HG03139 (cell line): ENCODE measurements at regions not wholly inside any gene's neighbourhood (a gene's known extent, or its start where the extent isn't known, plus 50 kb on each side); places are given as distances from the start of the nearest gene placed in this dataset.

Experiments
- ATAC-seq: cut with Tn5 transposase; IDR thresholded peaks from one replicate; pipeline ENCODE4 v1.9.1; 2021; ENCODE audit not compliant: unreplicated experiment

DNA sequence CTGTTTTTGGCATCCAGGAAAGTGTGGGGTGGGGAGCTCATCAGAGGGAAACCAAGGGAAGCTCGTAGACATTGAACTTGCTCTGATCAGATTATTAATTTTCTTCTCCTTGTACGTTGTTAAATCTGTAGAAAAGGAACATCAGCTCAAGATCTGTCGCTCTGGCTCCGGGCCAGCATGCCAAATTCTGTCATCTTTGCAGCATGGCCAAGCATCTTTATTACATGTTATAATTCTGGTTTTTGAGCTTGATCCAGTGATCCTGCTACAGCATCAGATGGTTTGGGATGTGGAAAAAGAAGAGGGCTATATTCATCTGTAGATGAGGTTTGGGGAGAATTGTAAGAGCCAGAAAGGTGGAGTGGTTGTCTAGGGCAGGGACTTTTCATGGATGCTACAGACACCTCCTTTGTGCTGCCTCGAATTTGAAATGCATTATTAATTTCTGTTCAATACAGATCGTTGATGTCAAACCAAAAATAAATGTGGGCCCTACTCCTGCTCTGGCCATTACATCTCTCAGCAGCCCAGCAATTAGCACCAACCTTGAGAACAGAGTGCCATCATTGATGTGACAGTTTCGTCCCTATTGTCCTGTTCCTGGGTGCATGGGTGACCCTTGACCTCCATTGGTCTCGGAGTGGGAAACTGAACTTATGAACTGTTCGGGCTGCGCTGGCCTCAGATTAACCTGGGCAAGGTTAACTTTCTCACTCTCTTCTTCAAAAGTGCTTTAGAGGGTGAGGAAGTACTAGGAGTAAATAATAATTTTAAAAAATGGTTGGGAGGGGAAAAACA, 250.8 kb downstream of the SOX4 start:
- no peak for ATAC-seq

DNA sequence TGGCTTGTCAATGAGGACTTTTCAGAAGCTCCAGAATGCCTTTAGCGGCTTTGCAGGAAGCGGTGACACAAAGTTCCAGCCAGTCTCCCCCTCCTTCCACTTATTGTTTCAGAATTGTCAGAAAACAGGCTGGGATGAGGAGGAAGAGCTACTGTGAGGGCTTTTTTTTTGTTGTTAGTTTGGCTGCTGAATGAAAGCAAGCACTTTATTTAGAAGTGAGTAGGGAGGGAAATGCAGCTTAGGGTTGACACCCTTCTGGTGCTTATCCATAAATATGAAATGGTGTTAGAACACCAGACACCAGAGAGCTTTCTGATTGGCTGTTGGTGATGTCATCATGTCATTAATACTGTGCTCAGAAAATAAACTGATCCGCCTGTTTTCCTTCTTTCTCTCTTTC, 251.5 kb downstream of the SOX4 start:
- ATAC-seq, result no peak

GRCh38 chr6:21845439-21846140, 252.0 kb downstream of the SOX4 start:
- ATAC-seq, result no peak

DNA sequence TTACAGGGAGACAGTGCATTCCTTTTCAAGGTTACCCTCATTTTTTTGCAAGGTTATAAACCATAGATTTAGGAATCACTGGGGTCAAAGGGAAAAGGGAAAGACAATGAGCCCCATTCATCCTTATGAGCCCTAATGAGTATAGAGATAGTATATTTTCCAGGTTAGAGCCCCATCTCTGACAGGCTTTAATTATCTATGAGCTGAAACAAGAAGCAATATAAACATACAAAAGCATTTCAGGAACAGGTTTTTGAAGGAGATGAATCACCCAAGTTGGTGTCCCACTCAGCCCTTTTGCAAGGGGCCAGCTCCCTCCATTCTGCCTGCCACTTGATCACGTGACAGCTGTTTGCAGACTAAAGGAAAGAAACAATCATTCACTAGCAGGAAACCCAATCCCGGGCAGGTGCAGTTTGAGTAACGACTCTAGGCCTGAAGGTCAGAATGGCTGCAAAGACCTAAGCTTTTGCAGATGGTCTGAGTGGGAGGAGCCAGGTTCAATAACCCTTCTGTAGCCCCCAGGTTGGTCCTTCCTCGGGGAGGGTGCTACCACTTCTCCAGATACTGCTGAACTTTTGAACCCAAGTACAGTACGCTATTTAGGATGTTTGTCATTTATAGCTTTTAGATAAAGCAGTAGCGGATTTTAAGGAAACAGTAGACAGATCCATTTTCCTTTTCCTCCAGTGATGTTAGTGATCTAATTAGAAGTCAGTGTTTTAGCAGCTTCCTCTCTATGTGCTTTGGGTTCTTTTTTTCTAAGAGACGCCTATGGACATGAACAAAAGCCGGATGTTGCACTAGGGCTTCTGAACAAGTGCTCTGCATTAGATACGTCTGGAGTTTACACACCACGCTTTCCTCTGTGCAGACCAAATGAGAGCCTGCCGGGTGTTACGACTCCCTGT, 253.2 kb downstream of the SOX4 start:
- ATAC-seq, result peak; percentile 85

GRCh38 chr6:21847711-21848480, 254.3 kb downstream of the SOX4 start:
- no peak for ATAC-seq

DNA sequence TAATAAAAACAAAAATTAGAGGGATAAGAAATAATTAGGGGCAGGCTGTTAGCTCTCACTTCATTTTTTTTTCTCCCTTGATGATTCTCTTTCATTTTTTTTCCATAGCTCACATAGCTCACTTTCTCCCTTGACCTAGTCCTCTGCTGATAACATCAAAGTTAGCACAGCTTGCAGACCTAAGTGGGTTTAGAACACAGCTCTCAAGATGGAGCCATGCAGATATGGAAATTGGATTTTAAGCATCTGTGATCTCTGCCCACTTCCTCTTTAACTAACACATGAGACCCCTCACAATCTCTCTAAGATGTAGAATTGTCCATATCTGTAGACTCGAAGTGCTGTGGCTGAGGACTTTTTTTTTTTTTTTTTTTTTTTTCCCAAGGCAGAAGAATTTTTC, 257.1 kb downstream of the SOX4 start:
- no peak for ATAC-seq

DNA sequence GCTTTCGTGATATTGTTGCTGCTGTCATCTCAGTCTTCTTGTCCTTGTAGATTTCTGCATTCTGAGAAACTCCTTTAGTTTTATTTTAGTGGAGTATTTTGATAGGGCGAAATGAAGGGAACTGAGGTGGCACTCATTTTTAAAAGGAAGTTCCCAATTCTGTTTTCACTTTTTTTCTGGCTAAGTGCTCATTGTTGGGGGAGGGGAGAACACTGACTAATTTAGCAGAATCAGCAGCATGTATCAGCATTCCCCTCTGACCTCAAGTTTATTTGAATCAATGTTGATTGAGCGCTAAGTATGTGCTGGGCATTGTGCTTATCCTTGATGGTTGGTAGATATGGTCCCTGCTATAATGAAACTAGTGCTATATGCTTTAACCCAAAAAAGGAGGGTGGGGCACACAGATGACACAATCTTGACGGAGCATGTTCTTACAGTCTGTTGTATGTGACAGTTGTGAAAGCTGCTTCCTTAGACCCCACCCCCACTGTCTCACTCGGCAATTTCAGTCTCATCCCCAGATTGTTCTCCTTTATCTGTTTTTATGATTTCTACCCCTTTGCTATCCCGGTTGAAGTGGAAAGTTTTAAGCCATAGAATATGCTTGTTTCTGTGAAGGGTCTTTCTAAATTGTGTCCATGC, 262.4 kb downstream of the SOX4 start:
- no peak for ATAC-seq

DNA sequence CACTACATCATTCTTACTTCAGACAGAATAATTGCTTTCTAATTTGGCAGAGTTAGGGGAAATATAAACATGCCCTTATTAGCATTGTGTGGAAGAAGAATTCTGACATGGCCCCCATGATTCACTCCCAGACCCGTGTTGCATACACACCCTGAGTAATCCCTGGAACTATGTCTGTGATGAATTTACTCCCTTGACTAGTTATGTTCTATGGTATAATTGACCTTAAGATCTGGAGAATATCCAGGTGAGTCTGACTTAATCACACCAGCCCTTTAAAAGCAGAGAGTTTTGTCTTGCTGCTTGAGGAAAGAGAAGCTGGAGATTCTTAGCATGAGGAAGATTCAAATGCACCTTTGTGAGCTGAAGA, 262.9 kb downstream of the SOX4 start:
- ATAC-seq, result no peak

- no peak for ATAC-seq
These were observed 263.3 kb downstream of the SOX4 start for GRCh38 chr6:21856844-21857243.

DNA sequence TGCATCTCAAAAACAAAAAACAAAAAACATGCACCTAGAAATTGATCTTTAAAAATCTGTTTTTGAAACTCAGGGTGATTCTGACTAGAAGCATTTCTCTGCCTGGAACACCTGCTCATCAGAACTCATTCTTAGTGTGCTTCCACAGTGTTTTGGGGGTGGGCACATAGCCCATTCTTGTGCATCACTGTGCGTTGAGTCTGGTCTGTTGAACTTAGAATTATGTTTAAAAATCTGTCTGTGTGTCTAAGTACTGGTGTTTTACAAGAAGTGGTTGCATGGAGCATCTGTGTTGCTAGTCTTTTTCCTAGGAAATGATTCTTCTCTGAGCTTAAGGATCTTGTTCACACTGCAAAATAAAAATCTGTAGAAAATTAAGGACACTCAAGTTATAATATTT, 264.5 kb downstream of the SOX4 start:
- ATAC-seq, result no peak

DNA sequence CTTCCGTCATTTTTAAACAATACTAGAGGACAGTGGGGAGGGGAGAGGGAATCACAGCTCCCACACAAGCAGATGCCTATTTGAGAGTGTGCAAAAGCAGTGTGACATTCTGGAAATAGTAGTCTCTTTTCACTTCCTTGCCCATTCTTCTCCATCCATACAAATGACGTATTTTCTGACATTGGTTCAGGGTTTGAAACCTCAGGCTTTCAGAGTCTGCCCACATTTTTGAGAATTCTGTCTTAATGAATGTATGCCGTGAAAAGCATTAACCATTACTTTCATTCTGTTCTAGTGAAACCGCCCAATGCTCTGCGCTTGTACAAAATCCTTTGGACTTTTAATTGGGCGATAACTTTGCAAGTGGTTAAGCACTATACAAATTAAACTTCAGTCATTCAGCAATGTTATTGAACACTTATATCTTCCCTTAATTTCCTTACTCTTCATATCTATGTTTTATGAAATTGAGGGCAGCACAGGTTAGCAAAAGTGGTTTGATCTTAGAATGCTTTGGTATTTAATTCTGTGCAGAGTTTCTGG, 265.7 kb downstream of the SOX4 start:
- ATAC-seq, result no peak

DNA sequence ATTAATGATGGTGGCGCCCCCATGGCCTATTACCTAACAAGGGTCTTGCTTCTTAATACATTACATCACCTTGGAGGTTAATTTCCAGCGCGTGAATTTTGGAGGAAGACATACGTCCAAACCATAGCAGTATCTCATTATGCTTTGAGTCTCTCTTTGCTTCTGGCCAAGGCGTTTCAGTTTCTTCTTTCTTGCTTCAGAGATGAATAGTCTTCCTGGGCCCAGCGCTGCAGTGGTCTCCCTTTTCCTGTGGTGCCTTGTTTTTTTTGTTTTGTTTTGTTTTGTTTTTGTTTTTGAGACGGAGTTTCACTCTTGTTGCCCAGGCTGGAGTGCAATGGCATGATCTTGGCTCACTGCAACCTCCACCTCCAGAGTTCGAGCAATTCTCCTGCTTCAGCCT, 268.4 kb downstream of the SOX4 start:
- ATAC-seq, result no peak

DNA sequence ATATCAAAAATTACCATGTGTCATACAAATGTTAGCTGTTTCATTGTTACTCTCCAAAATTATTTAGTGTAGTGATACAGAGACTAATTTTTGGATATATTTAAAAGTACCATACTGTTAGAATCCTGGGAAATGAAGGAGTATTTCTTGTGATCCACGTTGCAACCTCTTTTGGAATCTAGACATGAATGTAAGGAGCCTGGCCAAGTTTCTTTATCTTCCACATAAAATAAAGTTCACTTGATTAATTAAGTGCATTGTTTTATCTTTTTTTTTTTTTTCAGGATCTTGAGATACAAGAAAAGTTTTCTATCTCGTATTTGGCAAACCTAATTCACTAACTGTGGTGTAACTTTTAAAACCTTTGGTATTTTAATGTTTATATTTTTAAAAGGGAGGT, 270.7 kb downstream of the SOX4 start:
- no peak for ATAC-seq

GRCh38 chr6:21868226-21868625, 274.7 kb downstream of the SOX4 start:
- no peak for ATAC-seq

GRCh38 chr6:21869085-21869771, 275.7 kb downstream of the SOX4 start:
- ATAC-seq, result no peak

DNA sequence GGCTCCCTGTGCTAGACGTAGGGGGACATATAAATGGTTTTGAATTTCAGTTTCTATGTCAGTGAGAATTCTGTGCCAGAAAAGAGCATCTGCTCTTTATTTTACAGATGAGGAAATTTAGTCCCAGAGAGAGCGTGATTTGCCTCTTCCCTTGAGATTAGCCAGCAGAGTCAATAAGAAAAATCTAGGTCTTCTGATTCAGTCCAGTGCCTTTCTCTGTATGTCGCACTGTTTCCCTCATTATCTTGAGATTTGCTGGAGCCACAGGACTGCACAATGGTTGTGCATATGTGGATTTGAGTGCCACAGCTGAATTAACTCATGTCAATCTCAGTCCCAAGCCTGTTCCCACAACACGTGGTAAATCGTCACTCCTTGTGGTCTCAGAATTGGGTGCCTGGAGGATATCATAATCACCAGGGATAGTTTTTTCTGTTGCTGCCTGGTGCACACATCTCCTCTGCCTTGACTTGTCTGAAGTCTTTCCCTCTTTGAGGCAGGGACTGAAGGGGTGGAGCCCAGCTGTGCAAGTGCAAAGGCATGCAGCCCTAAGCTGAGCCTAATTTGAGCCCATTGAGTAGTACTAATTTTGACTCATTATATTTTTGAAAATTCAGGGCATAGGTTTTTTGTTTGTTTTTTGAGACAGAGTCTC, 276.7 kb downstream of the SOX4 start:
- no peak for ATAC-seq

- no peak for ATAC-seq
These were observed 278.3 kb downstream of the SOX4 start for GRCh38 chr6:21871831-21872230.

- ATAC-seq, result no peak
These were observed 279.2 kb downstream of the SOX4 start for GRCh38 chr6:21872749-21873148.

GRCh38 chr6:21873562-21873961, 280.0 kb downstream of the SOX4 start:
- ATAC-seq, result no peak
